GM23338 (cell line): ENCODE measurements at regions not wholly inside any gene's neighbourhood (a gene's known extent, or its start where the extent isn't known, plus 50 kb on each side); places are given as distances from the start of the nearest gene placed in this dataset.
A peak's percentile ranks its signal among the peaks of the same experiment; 100 is the strongest.

Experiments
- ATAC-seq: fragments of 200-7000 bp; cut with Tn5 transposase; 3 replicates; pipeline ENCODE4 v1.9.1; 2020
- DNase-seq: peaks from one replicate; pipeline ENCODE4 v3.0.0-alpha.2; 2015; ENCODE audit warnings: low spot score
- H2AFZ ChIP-seq: fragments of 200-600 bp; sonication (generic); 2 replicates; pipeline ENCODE4 v1.8.0; 2016; ENCODE audit warnings: antibody characterized with exemption, mild to moderate bottlenecking, moderate library complexity
- H3F3A ChIP-seq: fragments of 200-600 bp; sonication (generic); replicated peaks from 2 replicates; pipeline ENCODE4 v1.8.0; 2017; ENCODE audit warnings: antibody characterized with exemption, mixed run types, low read depth
- H3K27ac ChIP-seq: fragments of 200-600 bp; sonication (generic); 2 replicates; pipeline ENCODE4 v1.6.1; 2016; ENCODE audit warnings: low read depth
- H3K27me3 ChIP-seq: fragments of 200-600 bp; sonication (generic); 2 replicates; pipeline ENCODE4 v1.8.0; 2016; ENCODE audit warnings: mild to moderate bottlenecking, mixed run types, moderate library complexity; ENCODE audit not compliant: insufficient read depth
- H3K36me3 ChIP-seq: fragments of 200-600 bp; sonication (generic); 2 replicates; pipeline ENCODE4 v1.8.0; 2016; ENCODE audit warnings: mild to moderate bottlenecking; ENCODE audit not compliant: insufficient read depth
- H3K4me1 ChIP-seq: fragments of 200-600 bp; sonication (generic); 2 replicates; pipeline ENCODE4 v1.8.0; 2016; ENCODE audit warnings: mild to moderate bottlenecking, moderate library complexity; ENCODE audit not compliant: insufficient read depth
- H3K4me2 ChIP-seq: fragments of 200-600 bp; sonication (generic); 2 replicates; pipeline ENCODE4 v1.7.1; 2017; ENCODE audit warnings: mixed run types
- H3K4me3 ChIP-seq: fragments of 200-600 bp; sonication (generic); 2 replicates; pipeline ENCODE4 v1.6.1; 2016; ENCODE audit warnings: mixed run types
- H3K79me2 ChIP-seq: fragments of 200-600 bp; sonication (generic); replicated peaks from 2 replicates; pipeline ENCODE4 v1.8.0; 2017; ENCODE audit warnings: mild to moderate bottlenecking; ENCODE audit not compliant: insufficient read depth
- H3K9me2 ChIP-seq: fragments of 200-600 bp; sonication (generic); 2 replicates; pipeline ENCODE4 v1.8.0; 2017; ENCODE audit not compliant: insufficient read depth
- H4K20me1 ChIP-seq: fragments of 200-600 bp; sonication (generic); replicated peaks from 2 replicates; pipeline ENCODE4 v1.8.0; 2017; ENCODE audit warnings: mild to moderate bottlenecking; ENCODE audit not compliant: insufficient read depth
- H3K27ac Mint-ChIP-seq: 2 replicates; pipeline ENCODE4 v1.8.0; 2020; ENCODE audit warnings: inconsistent platforms, mild to moderate bottlenecking, moderate library complexity, mixed read lengths
- H3K27me3 Mint-ChIP-seq: 3 replicates; pipeline ENCODE4 v1.8.0; 2022; ENCODE audit warnings: low read depth, mild to moderate bottlenecking, moderate library complexity, mixed read lengths, inconsistent platforms; ENCODE audit not compliant: insufficient read depth, poor library complexity
- H3K36me3 Mint-ChIP-seq: 3 replicates; pipeline ENCODE4 v1.8.0; 2021; ENCODE audit warnings: low read depth, mild to moderate bottlenecking, inconsistent platforms, moderate library complexity, mixed read lengths
- H3K4me1 Mint-ChIP-seq: 3 replicates; pipeline ENCODE4 v1.8.0; 2020; ENCODE audit warnings: mild to moderate bottlenecking, inconsistent platforms, mixed read lengths
- H3K4me3 Mint-ChIP-seq: 3 replicates; pipeline ENCODE4 v1.8.0; 2021; ENCODE audit warnings: moderate library complexity, mild to moderate bottlenecking, inconsistent platforms, mixed read lengths
- H3K9me3 Mint-ChIP-seq: 3 replicates; pipeline ENCODE4 v1.8.0; 2020; ENCODE audit warnings: moderate library complexity, mild to moderate bottlenecking, inconsistent platforms, mixed read lengths
- CREB1 ChIP-seq: fragments of 250-450 bp; sonication (Bioruptor Pico); IDR thresholded peaks from 2 replicates; pipeline ENCODE4 v1.5.0; 2020; ENCODE audit warnings: low read depth, mild to moderate bottlenecking, moderate library complexity
- ETS1 ChIP-seq: IDR thresholded peaks from 2 replicates; pipeline ENCODE4 v1.6.1; 2016; ENCODE audit warnings: antibody characterized with exemption
- EZH2 ChIP-seq: fragments of 200-600 bp; sonication (generic); IDR thresholded peaks from one replicate; pipeline ENCODE4 v1.8.0; 2017; ENCODE audit warnings: antibody characterized with exemption, mild to moderate bottlenecking, low read depth; ENCODE audit not compliant: unreplicated experiment
- EZH2phosphoT487 ChIP-seq: fragments of 200-600 bp; sonication (generic); IDR thresholded peaks from one replicate; pipeline ENCODE4 v1.8.1; 2018; ENCODE audit warnings: antibody characterized with exemption; ENCODE audit not compliant: unreplicated experiment
- JUNB ChIP-seq: IDR thresholded peaks from one replicate; pipeline ENCODE4 v1.6.1; 2016; ENCODE audit warnings: antibody characterized with exemption; ENCODE audit not compliant: unreplicated experiment
- NANOG ChIP-seq: IDR thresholded peaks from 2 replicates; pipeline ENCODE4 v1.6.1; 2016; ENCODE audit warnings: antibody characterized with exemption, borderline replicate concordance
- POLR2AphosphoS5 ChIP-seq: IDR thresholded peaks from 2 replicates; pipeline ENCODE4 v1.6.1; 2016; ENCODE audit warnings: antibody characterized with exemption, low read depth
- STAT1 ChIP-seq: IDR thresholded peaks from one replicate; pipeline ENCODE4 v1.6.1; 2016; ENCODE audit warnings: antibody characterized with exemption; ENCODE audit not compliant: unreplicated experiment
- ZNF331 ChIP-seq: fragments of 250-450 bp; sonication (Bioruptor Pico); IDR thresholded peaks from 2 replicates; pipeline ENCODE4 v1.5.0; 2020; ENCODE audit warnings: low read depth, mild to moderate bottlenecking, moderate library complexity
- TF ChIP-seq, protein P1 (sequence below): fragments of 250-450 bp; sonication (Bioruptor Pico); IDR thresholded peaks from 2 replicates; pipeline ENCODE4 v1.5.0; 2020; ENCODE audit warnings: mild to moderate bottlenecking, moderate library complexity
- TF ChIP-seq, protein P2 (sequence below), 2 experiments: fragments of 200-600 bp in 1 of 2; sonication (generic) in 1 of 2; conservative IDR thresholded peaks; 2 replicates each; pipeline versions ENCODE4 v1.5.1 to v1.6.1; 2016 to 2017; ENCODE audit warnings: antibody characterized with exemption in 2 of 2, low read depth in 2 of 2, mild to moderate bottlenecking in 2 of 2, moderate library complexity in 1 of 2
- TF ChIP-seq, protein P3 (sequence below): IDR thresholded peaks from one replicate; pipeline ENCODE4 v1.6.1; 2018; ENCODE audit warnings: antibody characterized with exemption; ENCODE audit not compliant: unreplicated experiment

DNA sequence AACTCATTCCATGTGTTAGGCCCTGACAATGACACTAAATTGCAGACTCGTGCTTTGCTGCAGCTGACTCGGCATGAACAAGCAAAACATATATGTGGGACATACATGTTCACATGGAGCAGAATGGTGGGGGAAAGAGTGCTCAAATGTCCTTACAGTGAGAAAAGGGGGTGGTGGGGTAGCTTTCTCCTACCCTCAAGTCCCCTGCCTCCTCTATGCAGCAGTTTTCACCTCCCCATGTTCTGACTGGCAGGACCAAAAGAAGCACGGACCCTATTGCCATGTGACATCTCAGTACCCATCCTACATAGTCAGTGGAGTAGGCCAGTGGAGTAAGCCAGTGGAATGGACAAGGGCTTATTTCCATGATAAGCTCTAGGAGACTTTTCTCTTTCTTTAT, 259.3 kb downstream of the TTC32 start (continued):
- no peak for TF ChIP-seq ETS1

DNA sequence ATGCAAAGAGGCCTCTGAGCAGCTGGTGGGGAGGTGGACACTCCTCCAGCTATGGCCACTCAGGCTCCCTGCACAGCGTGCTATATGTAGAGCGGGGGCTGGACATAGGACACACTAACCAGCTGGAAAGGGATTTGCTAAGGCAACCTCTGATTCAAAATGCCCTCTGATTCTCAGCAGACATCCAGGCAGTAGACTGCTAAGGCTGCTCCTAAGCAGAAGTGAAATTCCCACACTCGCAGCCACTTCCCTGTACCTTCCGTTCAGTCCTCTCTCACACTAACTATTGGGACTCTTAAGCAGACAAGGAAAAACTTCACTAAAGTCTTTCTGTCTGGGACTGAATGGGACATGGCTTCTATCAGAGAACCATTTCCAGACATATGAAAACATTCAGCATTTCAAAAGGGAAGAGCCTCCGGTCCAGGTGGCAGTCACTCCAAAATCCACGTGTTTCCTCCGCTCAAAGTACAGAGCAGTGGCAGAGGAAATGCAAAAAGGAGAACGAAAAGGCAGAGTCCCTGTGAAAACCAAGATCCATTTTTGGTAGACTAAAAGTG, 265.8 kb downstream of the TTC32 start:
- Mint-ChIP-seq H3K27ac (peak overlapping the region; percentile 58), H3K27me3 (peaks cover 3% of the 10 kb centered on the region), H3K4me1 (no peaks in the 10 kb centered on the region), H3K4me3 (no peak overlapping the region), H3K36me3 (no peaks in the 10 kb centered on the region), H3K9me3 (no peaks in the 10 kb centered on the region)
- no peak for DNase-seq
- Histone ChIP-seq H3K27me3 (no peaks in the 10 kb centered on the region), H3K27ac (no peak overlapping the region), H2AFZ (no peak overlapping the region), H4K20me1 (no peaks in the 10 kb centered on the region), H3K9me2 (no peaks in the 10 kb centered on the region), H3K4me1 (no peaks in the 10 kb centered on the region), H3F3A (no peaks in the 10 kb centered on the region), H3K4me2 (no peak overlapping the region), H3K4me3 (no peak overlapping the region), H3K36me3 (no peaks in the 10 kb centered on the region), H3K79me2 (no peaks in the 10 kb centered on the region)
- no peak for ATAC-seq
- no peak for TF ChIP-seq CREB1
- no peak for TF ChIP-seq EZH2
- no peak for TF ChIP-seq STAT1
- TF ChIP-seq, protein P1, sequence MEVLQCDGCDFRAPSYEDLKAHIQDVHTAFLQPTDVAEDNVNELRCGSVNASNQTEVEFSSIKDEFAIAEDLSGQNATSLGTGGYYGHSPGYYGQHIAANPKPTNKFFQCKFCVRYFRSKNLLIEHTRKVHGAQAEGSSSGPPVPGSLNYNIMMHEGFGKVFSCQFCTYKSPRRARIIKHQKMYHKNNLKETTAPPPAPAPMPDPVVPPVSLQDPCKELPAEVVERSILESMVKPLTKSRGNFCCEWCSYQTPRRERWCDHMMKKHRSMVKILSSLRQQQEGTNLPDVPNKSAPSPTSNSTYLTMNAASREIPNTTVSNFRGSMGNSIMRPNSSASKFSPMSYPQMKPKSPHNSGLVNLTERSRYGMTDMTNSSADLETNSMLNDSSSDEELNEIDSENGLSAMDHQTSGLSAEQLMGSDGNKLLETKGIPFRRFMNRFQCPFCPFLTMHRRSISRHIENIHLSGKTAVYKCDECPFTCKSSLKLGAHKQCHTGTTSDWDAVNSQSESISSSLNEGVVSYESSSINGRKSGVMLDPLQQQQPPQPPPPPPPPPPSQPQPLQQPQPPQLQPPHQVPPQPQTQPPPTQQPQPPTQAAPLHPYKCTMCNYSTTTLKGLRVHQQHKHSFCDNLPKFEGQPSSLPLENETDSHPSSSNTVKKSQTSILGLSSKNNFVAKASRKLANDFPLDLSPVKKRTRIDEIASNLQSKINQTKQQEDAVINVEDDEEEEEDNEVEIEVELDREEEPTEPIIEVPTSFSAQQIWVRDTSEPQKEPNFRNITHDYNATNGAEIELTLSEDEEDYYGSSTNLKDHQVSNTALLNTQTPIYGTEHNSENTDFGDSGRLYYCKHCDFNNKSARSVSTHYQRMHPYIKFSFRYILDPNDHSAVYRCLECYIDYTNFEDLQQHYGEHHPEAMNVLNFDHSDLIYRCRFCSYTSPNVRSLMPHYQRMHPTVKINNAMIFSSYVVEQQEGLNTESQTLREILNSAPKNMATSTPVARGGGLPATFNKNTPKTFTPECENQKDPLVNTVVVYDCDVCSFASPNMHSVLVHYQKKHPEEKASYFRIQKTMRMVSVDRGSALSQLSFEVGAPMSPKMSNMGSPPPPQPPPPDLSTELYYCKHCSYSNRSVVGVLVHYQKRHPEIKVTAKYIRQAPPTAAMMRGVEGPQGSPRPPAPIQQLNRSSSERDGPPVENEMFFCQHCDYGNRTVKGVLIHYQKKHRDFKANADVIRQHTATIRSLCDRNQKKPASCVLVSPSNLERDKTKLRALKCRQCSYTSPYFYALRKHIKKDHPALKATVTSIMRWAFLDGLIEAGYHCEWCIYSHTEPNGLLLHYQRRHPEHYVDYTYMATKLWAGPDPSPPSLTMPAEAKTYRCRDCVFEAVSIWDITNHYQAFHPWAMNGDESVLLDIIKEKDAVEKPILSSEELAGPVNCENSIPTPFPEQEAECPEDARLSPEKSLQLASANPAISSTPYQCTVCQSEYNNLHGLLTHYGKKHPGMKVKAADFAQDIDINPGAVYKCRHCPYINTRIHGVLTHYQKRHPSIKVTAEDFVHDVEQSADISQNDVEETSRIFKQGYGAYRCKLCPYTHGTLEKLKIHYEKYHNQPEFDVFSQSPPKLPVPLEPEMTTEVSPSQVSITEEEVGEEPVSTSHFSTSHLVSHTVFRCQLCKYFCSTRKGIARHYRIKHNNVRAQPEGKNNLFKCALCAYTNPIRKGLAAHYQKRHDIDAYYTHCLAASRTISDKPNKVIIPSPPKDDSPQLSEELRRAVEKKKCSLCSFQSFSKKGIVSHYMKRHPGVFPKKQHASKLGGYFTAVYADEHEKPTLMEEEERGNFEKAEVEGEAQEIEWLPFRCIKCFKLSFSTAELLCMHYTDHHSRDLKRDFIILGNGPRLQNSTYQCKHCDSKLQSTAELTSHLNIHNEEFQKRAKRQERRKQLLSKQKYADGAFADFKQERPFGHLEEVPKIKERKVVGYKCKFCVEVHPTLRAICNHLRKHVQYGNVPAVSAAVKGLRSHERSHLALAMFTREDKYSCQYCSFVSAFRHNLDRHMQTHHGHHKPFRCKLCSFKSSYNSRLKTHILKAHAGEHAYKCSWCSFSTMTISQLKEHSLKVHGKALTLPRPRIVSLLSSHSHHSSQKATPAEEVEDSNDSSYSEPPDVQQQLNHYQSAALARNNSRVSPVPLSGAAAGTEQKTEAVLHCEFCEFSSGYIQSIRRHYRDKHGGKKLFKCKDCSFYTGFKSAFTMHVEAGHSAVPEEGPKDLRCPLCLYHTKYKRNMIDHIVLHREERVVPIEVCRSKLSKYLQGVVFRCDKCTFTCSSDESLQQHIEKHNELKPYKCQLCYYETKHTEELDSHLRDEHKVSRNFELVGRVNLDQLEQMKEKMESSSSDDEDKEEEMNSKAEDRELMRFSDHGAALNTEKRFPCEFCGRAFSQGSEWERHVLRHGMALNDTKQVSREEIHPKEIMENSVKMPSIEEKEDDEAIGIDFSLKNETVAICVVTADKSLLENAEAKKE = no peak
- TF ChIP-seq, protein P2, sequence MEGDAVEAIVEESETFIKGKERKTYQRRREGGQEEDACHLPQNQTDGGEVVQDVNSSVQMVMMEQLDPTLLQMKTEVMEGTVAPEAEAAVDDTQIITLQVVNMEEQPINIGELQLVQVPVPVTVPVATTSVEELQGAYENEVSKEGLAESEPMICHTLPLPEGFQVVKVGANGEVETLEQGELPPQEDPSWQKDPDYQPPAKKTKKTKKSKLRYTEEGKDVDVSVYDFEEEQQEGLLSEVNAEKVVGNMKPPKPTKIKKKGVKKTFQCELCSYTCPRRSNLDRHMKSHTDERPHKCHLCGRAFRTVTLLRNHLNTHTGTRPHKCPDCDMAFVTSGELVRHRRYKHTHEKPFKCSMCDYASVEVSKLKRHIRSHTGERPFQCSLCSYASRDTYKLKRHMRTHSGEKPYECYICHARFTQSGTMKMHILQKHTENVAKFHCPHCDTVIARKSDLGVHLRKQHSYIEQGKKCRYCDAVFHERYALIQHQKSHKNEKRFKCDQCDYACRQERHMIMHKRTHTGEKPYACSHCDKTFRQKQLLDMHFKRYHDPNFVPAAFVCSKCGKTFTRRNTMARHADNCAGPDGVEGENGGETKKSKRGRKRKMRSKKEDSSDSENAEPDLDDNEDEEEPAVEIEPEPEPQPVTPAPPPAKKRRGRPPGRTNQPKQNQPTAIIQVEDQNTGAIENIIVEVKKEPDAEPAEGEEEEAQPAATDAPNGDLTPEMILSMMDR (conservative IDR thresholded peaks at IDR 0.05; ENCODE audit: low read depth in 2 of 2) = no peak
- TF ChIP-seq NANOG = no peak
- TF ChIP-seq, protein P3, sequence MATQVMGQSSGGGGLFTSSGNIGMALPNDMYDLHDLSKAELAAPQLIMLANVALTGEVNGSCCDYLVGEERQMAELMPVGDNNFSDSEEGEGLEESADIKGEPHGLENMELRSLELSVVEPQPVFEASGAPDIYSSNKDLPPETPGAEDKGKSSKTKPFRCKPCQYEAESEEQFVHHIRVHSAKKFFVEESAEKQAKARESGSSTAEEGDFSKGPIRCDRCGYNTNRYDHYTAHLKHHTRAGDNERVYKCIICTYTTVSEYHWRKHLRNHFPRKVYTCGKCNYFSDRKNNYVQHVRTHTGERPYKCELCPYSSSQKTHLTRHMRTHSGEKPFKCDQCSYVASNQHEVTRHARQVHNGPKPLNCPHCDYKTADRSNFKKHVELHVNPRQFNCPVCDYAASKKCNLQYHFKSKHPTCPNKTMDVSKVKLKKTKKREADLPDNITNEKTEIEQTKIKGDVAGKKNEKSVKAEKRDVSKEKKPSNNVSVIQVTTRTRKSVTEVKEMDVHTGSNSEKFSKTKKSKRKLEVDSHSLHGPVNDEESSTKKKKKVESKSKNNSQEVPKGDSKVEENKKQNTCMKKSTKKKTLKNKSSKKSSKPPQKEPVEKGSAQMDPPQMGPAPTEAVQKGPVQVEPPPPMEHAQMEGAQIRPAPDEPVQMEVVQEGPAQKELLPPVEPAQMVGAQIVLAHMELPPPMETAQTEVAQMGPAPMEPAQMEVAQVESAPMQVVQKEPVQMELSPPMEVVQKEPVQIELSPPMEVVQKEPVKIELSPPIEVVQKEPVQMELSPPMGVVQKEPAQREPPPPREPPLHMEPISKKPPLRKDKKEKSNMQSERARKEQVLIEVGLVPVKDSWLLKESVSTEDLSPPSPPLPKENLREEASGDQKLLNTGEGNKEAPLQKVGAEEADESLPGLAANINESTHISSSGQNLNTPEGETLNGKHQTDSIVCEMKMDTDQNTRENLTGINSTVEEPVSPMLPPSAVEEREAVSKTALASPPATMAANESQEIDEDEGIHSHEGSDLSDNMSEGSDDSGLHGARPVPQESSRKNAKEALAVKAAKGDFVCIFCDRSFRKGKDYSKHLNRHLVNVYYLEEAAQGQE = no peak
- no peak for TF ChIP-seq EZH2phosphoT487
- TF ChIP-seq POLR2AphosphoS5 = no peak
- TF ChIP-seq ZNF331 (CRISPR knock-in tag) = no peak
- TF ChIP-seq ETS1 = no peak
- TF ChIP-seq JUNB = no peak
